Tibial artery (tissue), 4 donors: ENCODE measurements at regions not wholly inside any gene's neighbourhood (a gene's known extent, or its start where the extent isn't known, plus 50 kb on each side); places are given as distances from the start of the nearest gene placed in this dataset.
"Not testable (repeated sequence)": the region's sequence is repeated elsewhere in the genome, so short reads cannot be mapped to it uniquely, and the experiment has no call there.

Source experiments
- DNase-seq, 2 donors: peaks; one replicate each; pipeline ENCODE4 v3.0.0-alpha.2; 2019
- H3K27ac ChIP-seq, 2 donors: fragments of 200-600 bp; sonication (generic) in 1 of 2; 1 replicate in 1 of 2; 2 replicates in 1 of 2; pipeline ENCODE4 v1.5.1; 2018 to 2019; ENCODE audit warnings: mild to moderate bottlenecking in 1 of 2
- H3K27me3 ChIP-seq, 2 donors: fragments of 200-600 bp; sonication (generic) in 1 of 2; one replicate each; pipeline versions ENCODE4 v1.5.1 to v1.6.0; 2016 to 2019
- H3K36me3 ChIP-seq, 3 donors: fragments of 200-600 bp; sonication (generic) in 2 of 3; one replicate each; pipeline ENCODE4 v1.5.1; 2016 to 2019; ENCODE audit warnings: mild to moderate bottlenecking in 2 of 3
- H3K4me1 ChIP-seq, 4 donors: fragments of 200-600 bp; sonication (generic) in 2 of 4; 1 replicate in 3 of 4; 2 replicates in 1 of 4; pipeline ENCODE4 v1.5.1; 2016 to 2019
- H3K4me3 ChIP-seq, 2 donors: fragments of 200-600 bp; sonication (generic) in 1 of 2; 1 replicate in 1 of 2; 2 replicates in 1 of 2; pipeline ENCODE4 v1.5.1; 2018 to 2019; ENCODE audit warnings: mild to moderate bottlenecking in 2 of 2
- H3K9me3 ChIP-seq, 3 donors: fragments of 200-600 bp; sonication (generic) in 1 of 3; one replicate each; pipeline ENCODE4 v1.5.1; 2016 to 2019
- intact Hi-C: fragments of 100-400 bp; cut with DNase I; formaldehyde crosslinking; loops from one replicate; pipeline ENCODE4 v1.15.0; 2023; ENCODE audit warnings: low total_unique reads
- TF ChIP-seq, protein P1 (sequence below), 2 experiments: fragments of 200-600 bp in 1 of 2; fragments of 450-650 bp in 1 of 2; IDR thresholded peaks; one replicate each; pipeline ENCODE4 v1.5.1; 2017 to 2019; ENCODE audit warnings: antibody characterized with exemption in 2 of 2, mild to moderate bottlenecking in 1 of 2, moderate library complexity in 1 of 2

DNA sequence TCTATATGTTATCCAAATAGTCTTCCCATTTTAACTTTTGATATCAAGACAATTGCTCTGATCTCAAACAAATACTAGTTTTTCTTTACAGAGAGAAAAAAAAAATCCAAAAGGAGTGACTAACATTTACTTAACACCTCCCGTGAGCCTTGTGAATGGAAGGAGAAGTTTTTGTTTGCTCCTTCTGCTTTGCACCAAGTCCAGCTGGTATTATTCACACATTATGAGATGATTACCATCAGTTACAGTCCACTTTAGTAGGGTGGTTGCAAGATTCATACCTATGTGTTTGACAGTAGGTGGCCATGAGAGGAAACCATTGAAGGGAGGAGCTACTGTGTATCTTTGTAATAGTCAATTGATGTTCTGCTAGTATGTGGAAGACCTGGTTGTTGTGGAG is 443.4 kb upstream of the ZP4 start:
- Histone ChIP-seq H3K4me1 (no peaks in the 10 kb centered on the region), H3K4me3 (no peak overlapping the region), H3K27ac (no peak overlapping the region), H3K36me3 (no peaks in the 10 kb centered on the region), H3K9me3 (peaks cover 0 to 8% (median 2%) of the 10 kb centered on the region in 3 donors), H3K27me3 (no peaks in the 10 kb centered on the region)
- DNase-seq = no peak
- intact Hi-C loops = no loop called here
- TF ChIP-seq, protein P1, sequence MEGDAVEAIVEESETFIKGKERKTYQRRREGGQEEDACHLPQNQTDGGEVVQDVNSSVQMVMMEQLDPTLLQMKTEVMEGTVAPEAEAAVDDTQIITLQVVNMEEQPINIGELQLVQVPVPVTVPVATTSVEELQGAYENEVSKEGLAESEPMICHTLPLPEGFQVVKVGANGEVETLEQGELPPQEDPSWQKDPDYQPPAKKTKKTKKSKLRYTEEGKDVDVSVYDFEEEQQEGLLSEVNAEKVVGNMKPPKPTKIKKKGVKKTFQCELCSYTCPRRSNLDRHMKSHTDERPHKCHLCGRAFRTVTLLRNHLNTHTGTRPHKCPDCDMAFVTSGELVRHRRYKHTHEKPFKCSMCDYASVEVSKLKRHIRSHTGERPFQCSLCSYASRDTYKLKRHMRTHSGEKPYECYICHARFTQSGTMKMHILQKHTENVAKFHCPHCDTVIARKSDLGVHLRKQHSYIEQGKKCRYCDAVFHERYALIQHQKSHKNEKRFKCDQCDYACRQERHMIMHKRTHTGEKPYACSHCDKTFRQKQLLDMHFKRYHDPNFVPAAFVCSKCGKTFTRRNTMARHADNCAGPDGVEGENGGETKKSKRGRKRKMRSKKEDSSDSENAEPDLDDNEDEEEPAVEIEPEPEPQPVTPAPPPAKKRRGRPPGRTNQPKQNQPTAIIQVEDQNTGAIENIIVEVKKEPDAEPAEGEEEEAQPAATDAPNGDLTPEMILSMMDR (IDR thresholded peaks at IDR 0.05) = no peak

DNA sequence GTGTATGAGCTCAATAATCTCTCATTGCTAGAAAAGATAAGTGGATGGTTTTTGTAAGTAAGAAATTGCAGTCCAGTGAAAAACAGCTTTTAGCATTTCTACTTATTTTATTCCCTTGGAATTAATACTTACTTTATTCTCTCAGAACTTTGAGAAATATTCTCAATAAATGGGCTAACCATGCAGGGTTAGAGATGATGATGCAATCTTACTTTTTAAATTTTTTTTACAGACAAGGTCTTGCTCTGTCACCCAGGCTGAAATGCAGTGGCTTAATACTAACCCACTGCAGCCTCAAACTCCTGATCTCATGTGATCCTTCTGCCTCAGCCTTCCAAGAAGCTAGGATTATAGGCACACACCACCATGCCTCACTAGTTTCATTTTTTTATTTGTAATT is 440.8 kb upstream of the ZP4 start:
- Histone ChIP-seq H3K4me3 (no peak overlapping the region), H3K36me3 (no peaks in the 10 kb centered on the region), H3K9me3 (no peaks in the 10 kb centered on the region), H3K4me1 (no peaks in the 10 kb centered on the region), H3K27me3 (no peaks in the 10 kb centered on the region), H3K27ac (no peak overlapping the region)
- TF ChIP-seq, protein P1 (IDR thresholded peaks at IDR 0.05) = no peak
- no peak for DNase-seq
- intact Hi-C loops = no loop called here

DNA sequence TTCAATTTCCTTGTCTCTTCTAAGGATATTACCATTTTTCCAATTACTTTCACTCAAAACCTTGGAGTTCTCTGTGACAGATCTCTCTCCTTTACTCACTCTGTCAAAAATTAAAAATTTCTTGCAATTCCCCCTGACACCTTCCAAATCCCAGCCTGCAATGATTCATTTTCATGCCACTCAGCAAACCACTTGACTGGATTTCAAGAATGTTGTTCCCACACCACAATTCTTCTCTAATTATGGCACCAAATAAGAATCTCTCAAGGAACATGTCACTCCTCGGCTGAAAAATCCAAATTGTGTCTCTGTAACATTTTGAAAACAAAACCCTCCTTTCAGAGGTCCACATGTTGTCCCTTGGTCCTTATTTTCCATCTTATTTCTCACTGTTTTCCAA is 438.9 kb upstream of the ZP4 start:
- intact Hi-C loops = no loop called here
- TF ChIP-seq, protein P1 (IDR thresholded peaks at IDR 0.05) = no peak
- DNase-seq = no peak
- Histone ChIP-seq H3K9me3 (no peaks in the 10 kb centered on the region), H3K27me3 (no peaks in the 10 kb centered on the region), H3K4me1 (no peaks in the 10 kb centered on the region), H3K27ac (no peak overlapping the region), H3K36me3 (no peaks in the 10 kb centered on the region), H3K4me3 (no peak overlapping the region)

DNA sequence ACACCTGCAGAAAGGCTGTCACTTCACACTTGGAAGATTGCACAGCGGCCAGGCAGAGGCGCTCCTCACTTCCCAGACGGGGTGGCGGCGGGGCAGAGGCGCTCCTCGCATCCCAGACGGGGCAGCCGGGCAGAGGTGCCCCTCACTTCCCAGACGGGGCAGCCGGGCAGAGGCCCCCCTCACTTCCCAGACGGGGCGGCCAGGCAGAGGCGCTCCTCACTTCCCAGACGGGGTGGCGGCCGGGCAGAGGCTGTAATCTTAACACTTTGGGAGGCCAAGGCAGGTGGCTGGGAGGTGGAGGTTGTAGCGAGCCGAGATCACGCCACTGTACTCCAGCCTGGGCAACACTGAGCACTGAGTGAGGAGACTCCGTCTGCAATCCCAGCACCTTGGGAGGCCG is 436.3 kb upstream of the ZP4 start:
- H3K27me3 ChIP-seq, H3K4me1 ChIP-seq, H3K36me3 ChIP-seq, H3K9me3 ChIP-seq, DNase-seq, H3K4me3 ChIP-seq, intact Hi-C loops, H3K27ac ChIP-seq: not testable (repeated sequence)

DNA sequence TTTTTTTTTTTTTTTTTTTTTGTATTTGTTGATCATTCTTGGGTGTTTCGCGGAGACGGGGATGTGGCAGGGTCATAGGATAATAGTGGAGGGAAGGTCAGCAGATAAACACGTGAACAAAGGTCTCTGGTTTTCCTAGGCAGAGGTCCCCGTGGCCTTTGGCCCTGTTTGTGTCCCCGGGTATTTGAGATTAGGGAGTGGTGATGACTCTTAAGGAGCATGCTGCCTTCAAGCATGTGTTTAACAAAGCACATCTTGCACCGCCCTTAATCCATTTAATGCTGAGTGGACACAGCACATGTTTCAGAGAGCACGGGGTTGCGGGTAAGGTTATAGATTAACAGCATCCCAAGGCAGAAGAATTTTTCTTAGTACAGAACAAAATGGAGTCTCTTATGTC is 435.8 kb upstream of the ZP4 start:
- H3K9me3 ChIP-seq, H3K27me3 ChIP-seq, H3K36me3 ChIP-seq, H3K27ac ChIP-seq, intact Hi-C loops, DNase-seq, H3K4me1 ChIP-seq, H3K4me3 ChIP-seq: not testable (repeated sequence)

DNA sequence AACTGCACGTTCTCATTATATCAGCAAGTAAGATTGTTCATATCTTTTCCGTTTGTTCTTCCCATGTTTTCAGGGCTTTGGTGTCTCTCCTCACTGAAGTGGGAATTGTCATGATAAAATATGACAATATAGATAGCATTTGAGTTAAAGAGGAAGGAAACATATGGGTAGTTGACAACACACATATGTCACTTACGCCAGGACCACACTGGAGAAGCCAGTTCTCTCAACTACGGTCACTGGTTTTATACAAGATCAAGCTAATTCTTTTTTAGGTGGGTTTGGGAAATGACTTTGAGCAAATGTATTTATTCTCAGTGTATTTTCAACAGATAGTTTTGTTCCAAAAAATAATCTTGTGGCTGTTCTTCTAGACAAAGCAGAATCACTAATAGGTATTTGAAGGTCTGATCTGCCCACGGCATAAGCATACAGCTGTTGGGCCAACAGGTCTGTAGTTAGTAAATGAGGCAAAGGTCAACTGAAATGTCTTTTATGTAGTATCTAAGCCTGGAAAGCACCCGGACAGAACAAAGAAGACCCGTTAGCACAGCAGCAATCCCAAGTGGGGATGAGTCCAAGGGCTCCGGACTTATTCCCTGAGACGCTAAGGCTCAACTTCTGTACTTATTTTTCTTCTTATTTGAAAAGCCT is 433.6 kb upstream of the ZP4 start:
- no peaks in the 10 kb centered on the region for H3K9me3 ChIP-seq
- intact Hi-C loops = no loop called here
- TF ChIP-seq, protein P1 (IDR thresholded peaks at IDR 0.05) = no peak
- no peaks in the 10 kb centered on the region for H3K36me3 ChIP-seq
- no peak for DNase-seq
- H3K27ac ChIP-seq = no peak overlapping the region
- no peaks in the 10 kb centered on the region for H3K4me1 ChIP-seq
- no peak overlapping the region for H3K4me3 ChIP-seq
- no peaks in the 10 kb centered on the region for H3K27me3 ChIP-seq

DNA sequence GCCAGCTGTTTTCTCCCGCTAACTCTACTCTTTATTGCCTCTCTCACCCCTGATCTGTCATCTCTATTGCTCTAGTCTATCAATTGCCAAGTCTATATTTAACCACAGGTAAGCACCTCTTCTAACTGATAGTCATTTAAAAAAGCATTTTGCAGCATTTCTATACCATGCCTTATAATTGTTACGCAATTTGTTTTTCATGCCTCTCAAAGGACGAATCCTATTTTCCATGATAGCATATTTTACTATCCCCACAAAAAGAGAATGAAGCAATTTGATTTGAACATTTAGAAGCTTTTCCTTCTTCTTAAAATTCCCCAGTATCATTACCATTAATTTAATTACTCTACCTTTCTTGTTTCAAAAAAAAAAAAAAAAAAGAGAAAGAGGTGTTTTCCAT is 432.8 kb upstream of the ZP4 start:
- H3K4me1 ChIP-seq = no peaks in the 10 kb centered on the region
- H3K27ac ChIP-seq = no peak overlapping the region
- no peaks in the 10 kb centered on the region for H3K9me3 ChIP-seq
- no peaks in the 10 kb centered on the region for H3K27me3 ChIP-seq
- no peak overlapping the region for H3K4me3 ChIP-seq
- TF ChIP-seq, protein P1 (IDR thresholded peaks at IDR 0.05) = no peak
- intact Hi-C loops = no loop called here
- DNase-seq = no peak
- H3K36me3 ChIP-seq = no peaks in the 10 kb centered on the region
